ENCODE measurements at regions not wholly inside any gene's neighbourhood (a gene's known extent, or its start where the extent isn't known, plus 50 kb on each side); places are given as distances from the start of the nearest gene placed in this dataset.

DNA sequence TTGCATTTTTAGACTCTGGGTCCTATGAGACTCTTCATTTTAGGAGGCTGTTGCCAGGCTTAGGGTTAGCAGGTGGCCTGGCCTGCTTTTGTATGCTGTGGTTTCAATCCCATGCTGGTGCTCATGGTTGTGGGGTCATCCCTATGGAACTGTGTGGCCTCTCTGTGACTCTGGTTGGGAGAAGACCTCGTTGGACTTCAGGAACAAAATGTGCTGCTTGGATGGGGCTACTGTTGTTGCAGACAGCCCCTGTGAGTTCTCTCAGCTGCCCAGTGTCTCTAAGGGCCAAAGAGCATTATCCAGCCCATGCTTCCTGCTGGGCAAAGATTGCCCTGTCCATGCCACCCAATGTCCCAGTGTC lies 169.5 kb upstream of the S1PR3 start:
- H3K79me2 ChIP-seq (ENCODE audit: control insufficient read depth, insufficient read depth, low read length) = no peaks in the 10 kb centered on the region
- TF ChIP-seq EZH2 (IDR thresholded peaks at IDR 0.05; ENCODE audit: borderline replicate concordance, low read depth, low read length, severe bottlenecking) (no peak), CTCF (IDR thresholded peaks at IDR 0.05; ENCODE audit: extremely low read depth in 1 of 2, insufficient read depth in 1 of 2, low read depth in 1 of 2, low read length in 2 of 2) (no peak), GATA2 (IDR thresholded peaks at IDR 0.05; ENCODE audit: insufficient read depth, insufficient read length, low read depth, low read length) (no peak), MAX (IDR thresholded peaks at IDR 0.05; ENCODE audit: insufficient read depth, insufficient read length) (no peak), POLR2A (IDR thresholded peaks at IDR 0.05; ENCODE audit: low read depth, low read length) (no peak), POLR2AphosphoS5 (IDR thresholded peaks at IDR 0.05; ENCODE audit: insufficient read depth, low read depth, low read length) (no peak), MYC (IDR thresholded peaks at IDR 0.05; ENCODE audit: low read depth, low read length) (no peak), FOS (IDR thresholded peaks at IDR 0.05; ENCODE audit: borderline replicate concordance, insufficient read depth, low read length) (no peak), JUN (IDR thresholded peaks at IDR 0.05; ENCODE audit: borderline replicate concordance, insufficient read depth, insufficient read length, low read depth) (no peak)
- no peak for FAIRE-seq
- H3K4me2 ChIP-seq (ENCODE audit: insufficient read depth, low read length) = no peak overlapping the region
- H3K27me3 ChIP-seq (ENCODE audit: control insufficient read depth in 2 of 2, insufficient read depth in 2 of 2, low read length in 2 of 2) = no peaks in the 10 kb centered on the region
- no peaks in the 10 kb centered on the region for H3K9me3 ChIP-seq (replicated peaks; ENCODE audit: control insufficient read depth, insufficient read depth, low read length)
- no peak overlapping the region for H3K27ac ChIP-seq (ENCODE audit: insufficient read depth, low read depth, low read length)
- ChIA-PET POLR2A (no interaction called here), CTCF (no interaction called here)
- intact Hi-C loops (cut with micrococcal nuclease) (loop anchor here (10.0 kb wide), 1 partner anchor 63 kb away; no protein-coding TSS in a partner anchor), dilution Hi-C loops (cut with MboI; ENCODE audit: extremely low pct_ligation_motif_present, low sequenced_read_pairs) (no loop called here)
- DNase-seq (ENCODE audit: low read depth, low spot score) = no peak
- H3K9me1 ChIP-seq (replicated peaks; ENCODE audit: control insufficient read depth, extremely low read depth, insufficient read depth, low read length) = no peaks in the 10 kb centered on the region
- BruUV-seq (replicated peaks) = no TSS peak
- H3K4me1 ChIP-seq (ENCODE audit: control insufficient read depth, extremely low read depth, insufficient read depth, low read length) = no peaks in the 10 kb centered on the region
- no peaks in the 10 kb centered on the region for H3K36me3 ChIP-seq (ENCODE audit: control insufficient read depth in 2 of 2, extremely low read depth in 1 of 2, insufficient read depth in 2 of 2, low read length in 2 of 2)
- no peak overlapping the region for H2AFZ ChIP-seq (ENCODE audit: low read depth, low read length)
- no peak overlapping the region for H3K9ac ChIP-seq (replicated peaks; ENCODE audit: extremely low read depth, insufficient read depth, low read length)
- H4K20me1 ChIP-seq (replicated peaks; ENCODE audit: control insufficient read depth, extremely low read depth, insufficient read depth, low read length) = no peaks in the 10 kb centered on the region
- no peak overlapping the region for H3K4me3 ChIP-seq (replicated peaks in 1 of 3; ENCODE audit: insufficient read depth in 1 of 3, low read depth in 1 of 3, low read length in 3 of 3)

Data from endothelial cell of umbilical vein (primary cell).